Stomach (tissue), 4 donors: ENCODE measurements at regions not wholly inside any gene's neighbourhood (a gene's known extent, or its start where the extent isn't known, plus 50 kb on each side); places are given as distances from the start of the nearest gene placed in this dataset.

Source experiments
- POLR2A ChIP-seq, 4 donors: fragments of 450-650 bp; IDR thresholded peaks; one replicate each; pipeline ENCODE4 v1.6.1; 2016; ENCODE audit warnings: antibody characterized with exemption in 4 of 4, control low read depth in 2 of 4, mild to moderate bottlenecking in 1 of 4, moderate library complexity in 1 of 4
- TF ChIP-seq, protein P1 (sequence below), 7 experiments: fragments of 450-650 bp in 4 of 7; fragments of 200-600 bp in 3 of 7; sonication (generic) in 3 of 7; IDR thresholded peaks; one replicate each; pipeline ENCODE4 v1.5.1; 2016 to 2019; ENCODE audit warnings: antibody characterized with exemption in 7 of 7, control low read depth in 2 of 7, mild to moderate bottlenecking in 1 of 7

DNA sequence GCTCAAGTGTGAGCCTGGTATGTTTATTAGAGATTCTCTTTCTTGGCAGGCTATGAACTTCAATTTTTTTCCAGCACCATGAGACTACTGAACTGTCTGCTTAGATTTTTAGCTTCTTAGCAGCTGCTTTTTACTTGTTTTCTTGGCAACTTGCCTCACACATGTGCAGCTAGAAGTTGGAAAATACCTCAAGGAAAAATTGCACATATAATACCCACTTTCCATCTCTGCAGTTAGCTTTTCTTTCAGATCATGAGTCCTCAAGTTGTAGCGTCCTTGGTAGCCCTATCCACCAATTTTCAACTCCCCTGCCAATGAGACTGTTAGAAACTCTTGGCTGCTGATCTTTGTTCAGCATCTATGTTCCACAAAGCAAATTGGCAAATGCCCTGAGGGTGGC is 302.1 kb downstream of the HRH4 start:
- TF ChIP-seq, protein P1, sequence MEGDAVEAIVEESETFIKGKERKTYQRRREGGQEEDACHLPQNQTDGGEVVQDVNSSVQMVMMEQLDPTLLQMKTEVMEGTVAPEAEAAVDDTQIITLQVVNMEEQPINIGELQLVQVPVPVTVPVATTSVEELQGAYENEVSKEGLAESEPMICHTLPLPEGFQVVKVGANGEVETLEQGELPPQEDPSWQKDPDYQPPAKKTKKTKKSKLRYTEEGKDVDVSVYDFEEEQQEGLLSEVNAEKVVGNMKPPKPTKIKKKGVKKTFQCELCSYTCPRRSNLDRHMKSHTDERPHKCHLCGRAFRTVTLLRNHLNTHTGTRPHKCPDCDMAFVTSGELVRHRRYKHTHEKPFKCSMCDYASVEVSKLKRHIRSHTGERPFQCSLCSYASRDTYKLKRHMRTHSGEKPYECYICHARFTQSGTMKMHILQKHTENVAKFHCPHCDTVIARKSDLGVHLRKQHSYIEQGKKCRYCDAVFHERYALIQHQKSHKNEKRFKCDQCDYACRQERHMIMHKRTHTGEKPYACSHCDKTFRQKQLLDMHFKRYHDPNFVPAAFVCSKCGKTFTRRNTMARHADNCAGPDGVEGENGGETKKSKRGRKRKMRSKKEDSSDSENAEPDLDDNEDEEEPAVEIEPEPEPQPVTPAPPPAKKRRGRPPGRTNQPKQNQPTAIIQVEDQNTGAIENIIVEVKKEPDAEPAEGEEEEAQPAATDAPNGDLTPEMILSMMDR (IDR thresholded peaks at IDR 0.05) = no peak
- TF ChIP-seq POLR2A (IDR thresholded peaks at IDR 0.05) = no peak
